Endothelial cell of umbilical vein (primary cell): ENCODE measurements at regions not wholly inside any gene's neighbourhood (a gene's known extent, or its start where the extent isn't known, plus 50 kb on each side); places are given as distances from the start of the nearest gene placed in this dataset.

Experiments used
- BruUV-seq: library from RNA; stranded (reverse); fragments of 400-500 nt; replicated peaks from 2 replicates; lab custom pipeline; 2021; lab: Mats Ljungman, UMichigan
- CTCF ChIA-PET: fragments of 300-600, 350-600 bp; sonication (Branson Sonifier 250); formaldehyde crosslinking; loops from one replicate; lab custom pipeline; 2021; ENCODE audit warnings: antibody characterized with exemption, inconsistent platforms; lab: Charles Lee
- POLR2A ChIA-PET: fragments of 300-600, 350-600 bp; sonication (Branson Sonifier 250); formaldehyde crosslinking; loops from one replicate; lab custom pipeline; 2021; ENCODE audit warnings: antibody characterized with exemption, inconsistent platforms; lab: Charles Lee
- DNase-seq: peaks from one replicate; pipeline ENCODE4 v3.0.0-alpha.2; 2011; ENCODE audit warnings: low read depth, low spot score
- FAIRE-seq: peaks from 2 replicates; lab custom pipeline; 2011; peaks lifted over from hg19 to GRCh38; lab: Jason Lieb, UNC
- H2AFZ ChIP-seq: 2 replicates; pipeline ENCODE4 v1.6.0; 2012; ENCODE audit warnings: low read depth, low read length, control low read depth, inconsistent platforms
- H3K27ac ChIP-seq: 2 replicates; pipeline ENCODE4 v1.5.1; 2011; ENCODE audit warnings: low read depth, mild to moderate bottlenecking, control low read depth, low read length, moderate library complexity; ENCODE audit not compliant: insufficient read depth
- H3K27me3 ChIP-seq, 2 experiments: 2 replicates each; pipeline versions ENCODE4 v1.6.0 to v1.6.1; 2011; ENCODE audit warnings: low read length in 2 of 2, mixed read lengths in 1 of 2; ENCODE audit not compliant: control insufficient read depth in 2 of 2, insufficient read depth in 2 of 2
- H3K36me3 ChIP-seq, 2 experiments: 2 replicates in 1 of 2; 3 replicates in 1 of 2; pipeline ENCODE4 v1.5.1; 2011; ENCODE audit warnings: low read length in 2 of 2, mild to moderate bottlenecking in 1 of 2, moderate library complexity in 1 of 2; ENCODE audit not compliant: control insufficient read depth in 2 of 2, insufficient read depth in 2 of 2; ENCODE audit errors: extremely low read depth in 1 of 2
- H3K4me1 ChIP-seq: 3 replicates; pipeline ENCODE4 v1.5.1; 2011; ENCODE audit warnings: mild to moderate bottlenecking, low read length; ENCODE audit not compliant: control insufficient read depth, insufficient read depth; ENCODE audit errors: extremely low read depth
- H3K4me2 ChIP-seq: 2 replicates; pipeline ENCODE4 v1.6.1; 2011; ENCODE audit warnings: low read length, control low read depth, mixed read lengths; ENCODE audit not compliant: insufficient read depth
- H3K4me3 ChIP-seq, 3 experiments: fragments of 200-600 bp in 1 of 3; sonication (generic), shearing (Covaris generic) in 1 of 3; replicated peaks in 1 of 3; 2 replicates each; pipeline ENCODE4 v1.5.1; 2011 to 2016; ENCODE audit warnings: control low read depth in 3 of 3, low read length in 3 of 3, mild to moderate bottlenecking in 2 of 3, inconsistent platforms in 1 of 3, low read depth in 1 of 3, moderate library complexity in 1 of 3; ENCODE audit not compliant: insufficient read depth in 1 of 3
- H3K79me2 ChIP-seq: 2 replicates; pipeline ENCODE4 v1.6.0; 2012; ENCODE audit warnings: low read length, inconsistent platforms; ENCODE audit not compliant: control insufficient read depth, insufficient read depth
- H3K9ac ChIP-seq: replicated peaks from 2 replicates; pipeline ENCODE3; 2011; ENCODE audit warnings: low read length, control low read depth; ENCODE audit not compliant: insufficient read depth; ENCODE audit errors: extremely low read depth
- H3K9me1 ChIP-seq: replicated peaks from 3 replicates; pipeline ENCODE4 v1.6.0; 2011; ENCODE audit warnings: mild to moderate bottlenecking, low read length; ENCODE audit not compliant: control insufficient read depth, insufficient read depth; ENCODE audit errors: extremely low read depth
- H3K9me3 ChIP-seq: replicated peaks from 2 replicates; pipeline ENCODE4 v1.5.1; 2012; ENCODE audit warnings: low read length, inconsistent platforms; ENCODE audit not compliant: control insufficient read depth, insufficient read depth
- H4K20me1 ChIP-seq: replicated peaks from 2 replicates; pipeline ENCODE3; 2011; ENCODE audit warnings: mild to moderate bottlenecking, low read length; ENCODE audit not compliant: control insufficient read depth, insufficient read depth; ENCODE audit errors: extremely low read depth
- EZH2 ChIP-seq: IDR thresholded peaks from 2 replicates; pipeline ENCODE4 v1.6.1; 2012; ENCODE audit warnings: borderline replicate concordance, low read depth, mild to moderate bottlenecking, moderate library complexity, low read length, inconsistent platforms; ENCODE audit not compliant: severe bottlenecking
- FOS ChIP-seq: IDR thresholded peaks from 2 replicates; pipeline ENCODE4 v1.6.1; 2011; ENCODE audit warnings: mild to moderate bottlenecking, low read length, moderate library complexity, borderline replicate concordance; ENCODE audit not compliant: insufficient read depth
- GATA2 ChIP-seq: IDR thresholded peaks from 2 replicates; pipeline ENCODE4 v1.7.0; 2011; ENCODE audit warnings: low read depth, mild to moderate bottlenecking, moderate library complexity, mixed read lengths, low read length; ENCODE audit not compliant: insufficient read length, insufficient read depth
- JUN ChIP-seq: IDR thresholded peaks from 2 replicates; pipeline ENCODE4 v1.6.1; 2011; ENCODE audit warnings: borderline replicate concordance, low read depth; ENCODE audit not compliant: insufficient read length, insufficient read depth
- MYC ChIP-seq: IDR thresholded peaks from one replicate; pipeline ENCODE4 v1.6.1; 2011; ENCODE audit warnings: mild to moderate bottlenecking, low read depth, low read length
- POLR2A ChIP-seq: IDR thresholded peaks from 2 replicates; pipeline ENCODE4 v1.6.1; 2012; ENCODE audit warnings: low read depth, mild to moderate bottlenecking, control low read depth, low read length
- POLR2AphosphoS5 ChIP-seq: IDR thresholded peaks from 2 replicates; pipeline ENCODE4 v1.6.1; 2012; ENCODE audit warnings: low read depth, mild to moderate bottlenecking, control low read depth, low read length, moderate library complexity; ENCODE audit not compliant: insufficient read depth
- dilution Hi-C: fragments of 300-500 bp; cut with MboI; formaldehyde crosslinking; loops from one replicate; pipeline ENCODE4 v1.15.0; 2019; ENCODE audit warnings: low sequenced_read_pairs; ENCODE audit not compliant: extremely low pct_ligation_motif_present
- intact Hi-C: fragments of 100-400 bp; cut with micrococcal nuclease; formaldehyde crosslinking; loops from one replicate; pipeline ENCODE4 v1.10.0; 2022
- TF ChIP-seq, protein P1 (sequence below): IDR thresholded peaks from 2 replicates; pipeline ENCODE4 v1.6.1; 2011; ENCODE audit not compliant: insufficient read depth, insufficient read length
- TF ChIP-seq, protein P2 (sequence below), 2 donors: IDR thresholded peaks; 1 replicate in 1 of 2; 2 replicates in 1 of 2; pipeline ENCODE4 v1.5.1; 2011; ENCODE audit warnings: low read length in 2 of 2, mild to moderate bottlenecking in 2 of 2, moderate library complexity in 2 of 2, control low read depth in 1 of 2, inconsistent platforms in 1 of 2, low read depth in 1 of 2; ENCODE audit not compliant: insufficient read depth in 1 of 2; ENCODE audit errors: extremely low read depth in 1 of 2

DNA sequence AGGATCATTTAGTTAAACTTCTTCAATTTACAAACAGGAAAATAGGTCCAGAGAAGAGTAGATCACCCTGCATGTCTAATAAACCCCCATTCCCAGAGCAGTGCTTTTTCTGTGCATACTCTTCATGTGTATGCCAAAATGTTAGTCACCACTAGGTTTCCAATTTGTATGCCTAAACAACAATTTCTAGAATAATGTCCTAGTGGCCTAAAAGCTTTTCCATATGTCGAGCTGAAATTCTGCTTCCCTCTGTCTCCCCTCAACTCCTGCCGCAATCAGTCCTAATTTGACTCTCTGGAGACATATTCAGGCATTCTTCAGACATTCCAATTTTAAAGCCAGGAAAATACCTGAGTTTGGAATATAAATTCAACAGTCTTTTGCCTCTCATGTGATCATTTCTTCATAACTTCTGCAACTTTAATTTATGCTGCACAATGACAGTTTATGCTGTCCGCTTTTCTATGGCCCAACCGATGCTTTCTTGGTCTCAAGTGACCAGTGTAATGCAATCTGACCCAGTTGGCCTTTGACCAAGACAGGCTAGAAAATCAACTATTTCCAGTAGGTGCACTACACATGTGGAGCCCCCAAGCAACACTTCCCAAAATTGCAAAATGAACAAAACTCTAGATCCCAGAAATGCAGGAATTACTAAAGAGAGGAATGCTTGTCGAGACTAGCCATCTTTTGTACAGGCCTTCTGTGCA, 122.9 kb upstream of the FMR1 start:
- Histone ChIP-seq H3K9me3 (no peaks in the 10 kb centered on the region), H3K9ac (no peak overlapping the region), H3K27ac (no peak overlapping the region), H3K4me2 (no peak overlapping the region), H3K4me1 (no peaks in the 10 kb centered on the region), H3K27me3 (no peaks in the 10 kb centered on the region), H3K4me3 (no peak overlapping the region), H4K20me1 (no peaks in the 10 kb centered on the region), H3K79me2 (no peaks in the 10 kb centered on the region), H3K36me3 (no peaks in the 10 kb centered on the region), H2AFZ (no peak overlapping the region), H3K9me1 (no peaks in the 10 kb centered on the region)
- ChIA-PET POLR2A (no interaction called here), CTCF (no interaction called here)
- no peak for TF ChIP-seq POLR2AphosphoS5
- TF ChIP-seq, protein P1, sequence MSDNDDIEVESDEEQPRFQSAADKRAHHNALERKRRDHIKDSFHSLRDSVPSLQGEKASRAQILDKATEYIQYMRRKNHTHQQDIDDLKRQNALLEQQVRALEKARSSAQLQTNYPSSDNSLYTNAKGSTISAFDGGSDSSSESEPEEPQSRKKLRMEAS: no peak
- TF ChIP-seq POLR2A: no peak
- TF ChIP-seq JUN: no peak
- dilution Hi-C loops: no loop called here
- no peak for DNase-seq
- intact Hi-C loops: no loop called here
- no peak for FAIRE-seq
- BruUV-seq: no TSS peak

DNA sequence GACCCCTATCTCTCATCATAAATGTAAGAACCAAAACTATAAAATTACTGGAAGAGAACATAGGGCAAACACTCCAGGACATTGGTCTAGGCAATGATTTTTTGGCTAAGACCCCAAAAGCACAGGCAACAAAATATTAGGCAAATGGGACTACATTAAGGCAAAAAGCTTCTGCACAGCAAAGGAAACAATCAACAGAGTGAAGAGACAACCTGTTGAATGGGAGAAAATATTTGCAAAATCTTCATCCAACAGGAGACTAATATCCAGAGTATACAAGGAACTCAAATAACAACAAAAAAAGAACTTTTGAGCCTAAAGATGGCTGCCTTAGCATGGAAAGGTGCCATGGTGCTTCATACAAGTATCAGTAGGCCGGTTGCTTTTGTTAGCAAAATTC, 111.1 kb upstream of the FMR1 start:
- no peaks in the 10 kb centered on the region for H3K36me3 ChIP-seq
- ChIA-PET CTCF (no interaction called here), POLR2A (no interaction called here)
- intact Hi-C loops: no loop called here
- no peak for FAIRE-seq
- no peaks in the 10 kb centered on the region for H3K9me1 ChIP-seq
- no peaks in the 10 kb centered on the region for H3K27me3 ChIP-seq
- H3K9ac ChIP-seq: no peak overlapping the region
- dilution Hi-C loops: no loop called here
- H2AFZ ChIP-seq: no peak overlapping the region
- no peaks in the 10 kb centered on the region for H3K4me1 ChIP-seq
- H3K4me2 ChIP-seq: no peak overlapping the region
- no peaks in the 10 kb centered on the region for H3K79me2 ChIP-seq
- BruUV-seq: no TSS peak
- H3K4me3 ChIP-seq: no peak overlapping the region
- H4K20me1 ChIP-seq: no peaks in the 10 kb centered on the region
- H3K27ac ChIP-seq: no peak overlapping the region
- no peaks in the 10 kb centered on the region for H3K9me3 ChIP-seq
- TF ChIP-seq GATA2 (no peak), JUN (no peak), POLR2AphosphoS5 (no peak), POLR2A (no peak), EZH2 (no peak), FOS (no peak), MYC (no peak)
- TF ChIP-seq, protein P1: no peak
- TF ChIP-seq, protein P2, sequence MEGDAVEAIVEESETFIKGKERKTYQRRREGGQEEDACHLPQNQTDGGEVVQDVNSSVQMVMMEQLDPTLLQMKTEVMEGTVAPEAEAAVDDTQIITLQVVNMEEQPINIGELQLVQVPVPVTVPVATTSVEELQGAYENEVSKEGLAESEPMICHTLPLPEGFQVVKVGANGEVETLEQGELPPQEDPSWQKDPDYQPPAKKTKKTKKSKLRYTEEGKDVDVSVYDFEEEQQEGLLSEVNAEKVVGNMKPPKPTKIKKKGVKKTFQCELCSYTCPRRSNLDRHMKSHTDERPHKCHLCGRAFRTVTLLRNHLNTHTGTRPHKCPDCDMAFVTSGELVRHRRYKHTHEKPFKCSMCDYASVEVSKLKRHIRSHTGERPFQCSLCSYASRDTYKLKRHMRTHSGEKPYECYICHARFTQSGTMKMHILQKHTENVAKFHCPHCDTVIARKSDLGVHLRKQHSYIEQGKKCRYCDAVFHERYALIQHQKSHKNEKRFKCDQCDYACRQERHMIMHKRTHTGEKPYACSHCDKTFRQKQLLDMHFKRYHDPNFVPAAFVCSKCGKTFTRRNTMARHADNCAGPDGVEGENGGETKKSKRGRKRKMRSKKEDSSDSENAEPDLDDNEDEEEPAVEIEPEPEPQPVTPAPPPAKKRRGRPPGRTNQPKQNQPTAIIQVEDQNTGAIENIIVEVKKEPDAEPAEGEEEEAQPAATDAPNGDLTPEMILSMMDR (IDR thresholded peaks at IDR 0.05; ENCODE audit: extremely low read depth in 1 of 2, insufficient read depth in 1 of 2, low read depth in 1 of 2, low read length in 2 of 2): no peak
- no peak for DNase-seq
